GM12878 (cell line): ENCODE measurements at regions not wholly inside any gene's neighbourhood (a gene's known extent, or its start where the extent isn't known, plus 50 kb on each side); places are given as distances from the start of the nearest gene placed in this dataset.

ENCODE experiments used
- ATAC-seq: fragments of 200-7000 bp; cut with Tn5 transposase; 3 replicates; pipeline ENCODE4 v1.9.1; 2020; ENCODE audit warnings: mild to moderate bottlenecking, moderate library complexity
- BruUV-seq: library from RNA; stranded (reverse); fragments of 400-500 nt; replicated peaks from 2 replicates; lab custom pipeline; 2021; lab: Mats Ljungman, UMichigan
- CTCF ChIA-PET: fragments of 300-600 bp; sonication (Branson Sonifier 250); formaldehyde crosslinking; extraction: SDS; loops from one replicate; lab custom pipeline; 2021; ENCODE audit warnings: inconsistent platforms; lab: Yijun Ruan, JAX
- POLR2A ChIA-PET: fragments of 350-600 bp; formaldehyde crosslinking; extraction: SDS; loops from one replicate; lab custom pipeline; 2021; ENCODE audit warnings: inconsistent platforms; lab: Charles Lee
- RAD21 ChIA-PET: fragments of 300-600 bp; sonication (Branson Sonifier 250); formaldehyde crosslinking; loops from one replicate; lab custom pipeline; 2023; ENCODE audit warnings: antibody characterized with exemption; ENCODE audit not compliant: unreplicated experiment; lab: Charles Lee
- SMC1A ChIA-PET: fragments of 300-600 bp; sonication (Branson Sonifier 250); formaldehyde crosslinking; loops from one replicate; lab custom pipeline; 2023; ENCODE audit not compliant: unreplicated experiment, uncharacterized antibody; lab: Charles Lee
- DNase-seq: peaks from one replicate; pipeline ENCODE4 v3.0.0-alpha.2; 2011; ENCODE audit warnings: low read depth, low spot score
- FAIRE-seq: peaks from 3 replicates; lab custom pipeline; 2011; peaks lifted over from hg19 to GRCh38; lab: Jason Lieb, UNC
- H2AFZ ChIP-seq: 2 replicates; pipeline ENCODE4 v1.6.0; 2011; ENCODE audit warnings: low read depth, low read length, control low read depth; ENCODE audit not compliant: control insufficient read depth
- H3K27ac ChIP-seq: 2 replicates; pipeline ENCODE4 v1.5.1; 2011; ENCODE audit warnings: control low read depth; ENCODE audit not compliant: control insufficient read depth, insufficient read depth
- H3K27me3 ChIP-seq, 2 experiments: replicated peaks in 1 of 2; 2 replicates each; pipeline versions ENCODE4 v1.6.0 to v1.6.1; 2011; ENCODE audit warnings: low read length in 1 of 2; ENCODE audit not compliant: control insufficient read depth in 2 of 2, insufficient read depth in 2 of 2
- H3K36me3 ChIP-seq, 2 experiments: 2 replicates each; pipeline ENCODE4 v1.5.1; 2011; ENCODE audit warnings: low read length in 1 of 2; ENCODE audit not compliant: control insufficient read depth in 2 of 2, insufficient read depth in 2 of 2
- H3K4me1 ChIP-seq: 2 replicates; pipeline ENCODE4 v1.6.1; 2011; ENCODE audit warnings: mild to moderate bottlenecking, low read length, moderate library complexity, mixed read lengths; ENCODE audit not compliant: control insufficient read depth, insufficient read depth
- H3K4me2 ChIP-seq: 2 replicates; pipeline ENCODE4 v1.6.0; 2011; ENCODE audit warnings: control low read depth; ENCODE audit not compliant: control insufficient read depth, insufficient read depth
- H3K4me3 ChIP-seq: fragments of 200-600 bp; sonication (generic); 2 replicates; pipeline ENCODE4 v1.5.1; 2016
- H3K79me2 ChIP-seq: 2 replicates; pipeline ENCODE4 v1.6.0; 2011; ENCODE audit warnings: low read length; ENCODE audit not compliant: control insufficient read depth, insufficient read depth
- H3K9ac ChIP-seq: 2 replicates; pipeline ENCODE4 v1.8.0; 2011; ENCODE audit warnings: low read length, control low read depth, mixed read lengths; ENCODE audit not compliant: control insufficient read depth, insufficient read depth
- H3K9me3 ChIP-seq: replicated peaks from 3 replicates; pipeline ENCODE4 v1.5.1; 2011; ENCODE audit warnings: mild to moderate bottlenecking, low read length; ENCODE audit not compliant: control insufficient read depth, insufficient read depth
- H4K20me1 ChIP-seq: 2 replicates; pipeline ENCODE4 v1.6.0; 2011; ENCODE audit not compliant: control insufficient read depth, insufficient read depth
- ASH2L ChIP-seq: fragments of 300-600, 200-600 bp; sonication (generic); IDR thresholded peaks from 2 replicates; pipeline ENCODE4 v1.6.1; 2017; ENCODE audit warnings: low read depth, mild to moderate bottlenecking, borderline replicate concordance
- BCL11A ChIP-seq: IDR thresholded peaks from 2 replicates; pipeline ENCODE4 v1.6.1; 2011; ENCODE audit warnings: low read depth, low read length
- IKZF2 ChIP-seq, 2 experiments: fragments of 450-650 bp; IDR thresholded peaks; 2 replicates each; pipeline ENCODE4 v1.6.1; 2017; ENCODE audit warnings: mild to moderate bottlenecking in 2 of 2, moderate library complexity in 2 of 2
- MEF2A ChIP-seq: IDR thresholded peaks from 2 replicates; pipeline ENCODE4 v1.6.1; 2011; ENCODE audit warnings: low read depth, mild to moderate bottlenecking, low read length, moderate library complexity; ENCODE audit not compliant: insufficient read depth
- SREBF2 ChIP-seq: IDR thresholded peaks from 2 replicates; pipeline ENCODE4 v1.6.1; 2012; ENCODE audit warnings: mild to moderate bottlenecking, low read length
- SUPT20H ChIP-seq: IDR thresholded peaks from 2 replicates; pipeline ENCODE4 v1.6.1; 2011; ENCODE audit warnings: low read depth, mild to moderate bottlenecking, low read length, moderate library complexity, borderline replicate concordance; ENCODE audit not compliant: control insufficient read depth
- WGBS: methylation state at CpG from one replicate; pipeline ENCODE4 v1.1.6; 2016; ENCODE audit warnings: low lambda C conversion rate; ENCODE audit not compliant: insufficient replicate concordance, insufficient coverage; ENCODE audit errors: missing lambda C conversion rate; 5-methylcytosine and 5-hydroxymethylcytosine counted together
- in situ Hi-C: fragments of 300-500 bp; cut with MboI; formaldehyde crosslinking; loops from 9 replicates; pipeline ENCODE4 v1.14.3; 2018; ENCODE audit warnings: mixed read lengths
- intact Hi-C: fragments of 100-400 bp; cut with micrococcal nuclease; formaldehyde crosslinking; loops from one replicate; pipeline ENCODE4 v1.14.2; 2022; ENCODE audit not compliant: unreplicated experiment
- TF ChIP-seq, protein P1 (sequence below): fragments of 450-650 bp; IDR thresholded peaks from 2 replicates; pipeline ENCODE4 v1.6.1; 2017; ENCODE audit warnings: antibody characterized with exemption, mild to moderate bottlenecking, moderate library complexity
- TF ChIP-seq, protein P2 (sequence below): IDR thresholded peaks from 2 replicates; pipeline ENCODE4 v1.6.1; 2012; ENCODE audit warnings: low read length, inconsistent platforms

DNA sequence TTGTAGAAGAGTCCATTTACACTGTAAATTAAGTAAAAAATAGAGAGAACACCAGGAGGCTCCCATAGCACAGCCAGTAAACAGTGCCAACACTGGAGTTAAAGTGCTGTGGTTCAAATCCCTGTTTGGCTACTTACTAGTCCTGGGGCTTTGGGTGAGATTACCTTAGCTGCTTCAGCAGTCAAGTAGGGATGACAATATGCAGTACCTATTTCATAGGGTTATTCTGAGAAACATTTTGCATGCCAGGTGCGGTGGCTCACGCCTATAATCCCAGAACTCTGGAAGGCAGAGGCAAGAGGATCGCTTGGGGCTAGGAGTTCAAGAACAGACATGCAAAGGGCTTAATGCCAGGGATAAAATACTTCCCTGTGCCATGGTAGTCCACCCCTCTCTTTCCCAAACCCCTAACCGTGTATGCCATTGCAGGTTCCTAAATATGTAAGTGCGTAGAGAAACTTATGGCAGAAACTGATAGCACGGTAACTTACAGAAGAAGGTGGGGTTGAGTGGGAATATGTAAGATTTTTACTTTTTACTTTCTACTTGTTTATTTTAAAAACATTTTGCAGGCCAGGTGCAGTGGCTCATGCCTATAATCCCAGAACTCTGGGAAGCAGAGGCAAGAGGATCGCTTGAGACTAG, 86.4 kb upstream of the PICALM start (continued):
- TF ChIP-seq, protein P1, sequence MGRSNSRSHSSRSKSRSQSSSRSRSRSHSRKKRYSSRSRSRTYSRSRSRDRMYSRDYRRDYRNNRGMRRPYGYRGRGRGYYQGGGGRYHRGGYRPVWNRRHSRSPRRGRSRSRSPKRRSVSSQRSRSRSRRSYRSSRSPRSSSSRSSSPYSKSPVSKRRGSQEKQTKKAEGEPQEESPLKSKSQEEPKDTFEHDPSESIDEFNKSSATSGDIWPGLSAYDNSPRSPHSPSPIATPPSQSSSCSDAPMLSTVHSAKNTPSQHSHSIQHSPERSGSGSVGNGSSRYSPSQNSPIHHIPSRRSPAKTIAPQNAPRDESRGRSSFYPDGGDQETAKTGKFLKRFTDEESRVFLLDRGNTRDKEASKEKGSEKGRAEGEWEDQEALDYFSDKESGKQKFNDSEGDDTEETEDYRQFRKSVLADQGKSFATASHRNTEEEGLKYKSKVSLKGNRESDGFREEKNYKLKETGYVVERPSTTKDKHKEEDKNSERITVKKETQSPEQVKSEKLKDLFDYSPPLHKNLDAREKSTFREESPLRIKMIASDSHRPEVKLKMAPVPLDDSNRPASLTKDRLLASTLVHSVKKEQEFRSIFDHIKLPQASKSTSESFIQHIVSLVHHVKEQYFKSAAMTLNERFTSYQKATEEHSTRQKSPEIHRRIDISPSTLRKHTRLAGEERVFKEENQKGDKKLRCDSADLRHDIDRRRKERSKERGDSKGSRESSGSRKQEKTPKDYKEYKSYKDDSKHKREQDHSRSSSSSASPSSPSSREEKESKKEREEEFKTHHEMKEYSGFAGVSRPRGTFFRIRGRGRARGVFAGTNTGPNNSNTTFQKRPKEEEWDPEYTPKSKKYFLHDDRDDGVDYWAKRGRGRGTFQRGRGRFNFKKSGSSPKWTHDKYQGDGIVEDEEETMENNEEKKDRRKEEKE = no peak
- TF ChIP-seq SUPT20H (no peak), SREBF2 (no peak)

DNA sequence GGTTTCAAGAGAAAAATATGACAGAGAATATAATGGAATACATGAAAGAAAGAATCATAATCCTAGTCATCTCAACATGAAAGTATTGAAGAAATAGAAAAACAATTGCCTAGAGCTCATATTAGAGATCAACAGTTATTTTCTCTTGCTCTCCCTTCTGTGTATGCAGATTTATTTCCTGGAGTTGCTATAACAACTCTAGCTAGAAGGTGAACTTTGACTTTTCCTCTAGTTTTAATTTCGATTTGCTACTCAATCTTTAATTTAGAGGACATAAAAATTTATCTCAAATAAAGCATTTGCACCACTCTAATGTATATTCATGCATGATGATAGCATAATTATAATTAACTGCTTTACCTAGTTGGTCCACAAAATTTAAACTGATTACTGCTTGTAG, 84.6 kb upstream of the PICALM start:
- intact Hi-C loops = no loop called here
- Histone ChIP-seq H3K27ac (no peak overlapping the region), H3K4me2 (no peak overlapping the region), H3K4me3 (no peak overlapping the region), H4K20me1 (no peaks in the 10 kb centered on the region), H3K36me3 (no peaks in the 10 kb centered on the region), H2AFZ (no peak overlapping the region), H3K9me3 (no peaks in the 10 kb centered on the region), H3K9ac (no peak overlapping the region), H3K4me1 (peaks cover 16% of the 10 kb centered on the region), H3K79me2 (no peaks in the 10 kb centered on the region), H3K27me3 (no peaks in the 10 kb centered on the region)
- CTCF ChIA-PET = interaction anchor here (0.6 to 1.5 kb wide), 3 partner anchors 22 to 111 kb away, joined by 3 to 4 read pairs (median 3); no protein-coding TSS in a partner anchor
- POLR2A ChIA-PET = interaction anchor here (0.8 kb wide), 1 partner anchor 8 kb away, joined by 3 read pairs; no protein-coding TSS in a partner anchor
- DNase-seq (no peak), ATAC-seq (no peak), FAIRE-seq (no peak)
- RAD21 ChIA-PET = interaction anchor here (0.9 to 1.1 kb wide), 2 partner anchors 37 to 40 kb away, joined by 3 to 5 read pairs; no protein-coding TSS in a partner anchor
- BruUV-seq = no TSS peak
- TF ChIP-seq ASH2L (no peak), BCL11A (no peak), MEF2A (no peak), IKZF2 (IDR thresholded peaks at IDR 0.05) (no peak)
- TF ChIP-seq, protein P2, sequence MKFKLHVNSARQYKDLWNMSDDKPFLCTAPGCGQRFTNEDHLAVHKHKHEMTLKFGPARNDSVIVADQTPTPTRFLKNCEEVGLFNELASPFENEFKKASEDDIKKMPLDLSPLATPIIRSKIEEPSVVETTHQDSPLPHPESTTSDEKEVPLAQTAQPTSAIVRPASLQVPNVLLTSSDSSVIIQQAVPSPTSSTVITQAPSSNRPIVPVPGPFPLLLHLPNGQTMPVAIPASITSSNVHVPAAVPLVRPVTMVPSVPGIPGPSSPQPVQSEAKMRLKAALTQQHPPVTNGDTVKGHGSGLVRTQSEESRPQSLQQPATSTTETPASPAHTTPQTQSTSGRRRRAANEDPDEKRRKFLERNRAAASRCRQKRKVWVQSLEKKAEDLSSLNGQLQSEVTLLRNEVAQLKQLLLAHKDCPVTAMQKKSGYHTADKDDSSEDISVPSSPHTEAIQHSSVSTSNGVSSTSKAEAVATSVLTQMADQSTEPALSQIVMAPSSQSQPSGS = no peak
- in situ Hi-C loops = no loop called here
- 29% methylated on average over 1 of the region's 1 CpG for WGBS
- SMC1A ChIA-PET = interaction anchor here (0.9 to 1.6 kb wide), 6 partner anchors 8 to 35 kb away, joined by 3 to 5 read pairs (median 3); no protein-coding TSS in a partner anchor
